ENCODE measurements at regions not wholly inside any gene's neighbourhood (a gene's known extent, or its start where the extent isn't known, plus 50 kb on each side); places are given as distances from the start of the nearest gene placed in this dataset.

DNA sequence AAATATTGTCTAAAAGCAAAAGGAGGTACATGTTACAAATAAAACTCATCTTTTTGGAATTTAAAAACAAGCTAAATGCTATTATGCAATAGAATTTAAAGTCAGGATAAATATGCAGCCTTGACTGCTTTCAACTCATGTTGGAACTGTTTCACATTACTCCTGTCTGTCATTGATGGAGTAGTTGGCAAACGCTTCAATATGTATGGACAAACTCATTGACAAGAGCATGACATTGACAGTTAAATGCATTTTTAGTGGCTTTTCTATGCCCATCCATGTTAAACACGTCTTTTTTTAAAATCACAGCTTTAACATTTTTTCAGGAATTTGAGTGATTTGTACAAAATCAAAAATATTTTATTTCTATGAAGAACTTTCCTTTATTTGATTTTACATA, 1560.5 kb downstream of the KCNT2 start:
- no peak for TF ChIP-seq EZH2phosphoT487 (IDR thresholded peaks at IDR 0.05; ENCODE audit: borderline replicate concordance, low read length)
- no peak for TF ChIP-seq CTCF (IDR thresholded peaks at IDR 0.05; ENCODE audit: low read depth, low read length, poor library complexity, severe bottlenecking)
- no peaks in the 10 kb centered on the region for H3K36me3 ChIP-seq (ENCODE audit: control insufficient read depth, low read length)
- no peaks in the 10 kb centered on the region for H3K79me2 ChIP-seq (ENCODE audit: control insufficient read depth, low read length)
- H3F3A ChIP-seq (ENCODE audit: control insufficient read depth, insufficient read depth), result no peaks in the 10 kb centered on the region
- H3K4me1 ChIP-seq (ENCODE audit: control insufficient read depth, low read length), result no peaks in the 10 kb centered on the region
- no peak overlapping the region for H3K4me3 ChIP-seq (ENCODE audit: low read length)
- no peaks in the 10 kb centered on the region for H4K20me1 ChIP-seq (ENCODE audit: control insufficient read depth, insufficient read depth, low read depth, low read length)
- no peak overlapping the region for H3K27ac ChIP-seq (ENCODE audit: low read depth, low read length)
- no peaks in the 10 kb centered on the region for H3K9me3 ChIP-seq (ENCODE audit: control insufficient read depth, insufficient read depth, low read length)
- H3K9me2 ChIP-seq (replicated peaks; ENCODE audit: control insufficient read depth, low read length), result no peaks in the 10 kb centered on the region
- H3K4me2 ChIP-seq (ENCODE audit: low read length), result no peak overlapping the region
- no peaks in the 10 kb centered on the region for H3K27me3 ChIP-seq (ENCODE audit: control insufficient read depth, low read length)

- no peak overlapping the region for H3K4me2 ChIP-seq (ENCODE audit: low read length)
- H3K27me3 ChIP-seq (ENCODE audit: control insufficient read depth, low read length), result no peaks in the 10 kb centered on the region
- no peaks in the 10 kb centered on the region for H3K79me2 ChIP-seq (ENCODE audit: control insufficient read depth, low read length)
- H3F3A ChIP-seq (ENCODE audit: control insufficient read depth, insufficient read depth), result no peaks in the 10 kb centered on the region
- no peaks in the 10 kb centered on the region for H3K4me1 ChIP-seq (ENCODE audit: control insufficient read depth, low read length)
- no peaks in the 10 kb centered on the region for H4K20me1 ChIP-seq (ENCODE audit: control insufficient read depth, insufficient read depth, low read depth, low read length)
- no peak overlapping the region for H3K27ac ChIP-seq (ENCODE audit: low read depth, low read length)
- no peaks in the 10 kb centered on the region for H3K36me3 ChIP-seq (ENCODE audit: control insufficient read depth, low read length)
- TF ChIP-seq EZH2phosphoT487 (IDR thresholded peaks at IDR 0.05; ENCODE audit: borderline replicate concordance, low read length) (no peak), CTCF (IDR thresholded peaks at IDR 0.05; ENCODE audit: low read depth, low read length, poor library complexity, severe bottlenecking) (no peak)
- no peaks in the 10 kb centered on the region for H3K9me3 ChIP-seq (ENCODE audit: control insufficient read depth, insufficient read depth, low read length)
- H3K4me3 ChIP-seq (ENCODE audit: low read length), result no peak overlapping the region
- no peaks in the 10 kb centered on the region for H3K9me2 ChIP-seq (replicated peaks; ENCODE audit: control insufficient read depth, low read length)
Observed at GRCh38 chr1:195045072-195045471, 1563.2 kb downstream of the KCNT2 start.

GRCh38 chr1:195030793-195031192, 1577.4 kb downstream of the KCNT2 start:
- Histone ChIP-seq H3K4me1 (ENCODE audit: control insufficient read depth, low read length) (no peaks in the 10 kb centered on the region), H3K79me2 (ENCODE audit: control insufficient read depth, low read length) (no peaks in the 10 kb centered on the region), H4K20me1 (ENCODE audit: control insufficient read depth, insufficient read depth, low read depth, low read length) (no peaks in the 10 kb centered on the region)

More at GRCh38 chr1:195030793-195031192, 1577.4 kb downstream of the KCNT2 start:
- Histone ChIP-seq H3F3A (ENCODE audit: control insufficient read depth, insufficient read depth) (no peaks in the 10 kb centered on the region), H3K4me2 (ENCODE audit: low read length) (no peak overlapping the region), H3K27me3 (ENCODE audit: control insufficient read depth, low read length) (no peaks in the 10 kb centered on the region), H3K27ac (ENCODE audit: low read depth, low read length) (no peak overlapping the region), H3K9me2 (replicated peaks; ENCODE audit: control insufficient read depth, low read length) (no peaks in the 10 kb centered on the region), H3K9me3 (ENCODE audit: control insufficient read depth, insufficient read depth, low read length) (peaks cover 13% of the 10 kb centered on the region), H3K4me3 (ENCODE audit: low read length) (no peak overlapping the region), H3K36me3 (ENCODE audit: control insufficient read depth, low read length) (no peaks in the 10 kb centered on the region)
- TF ChIP-seq EZH2phosphoT487 (IDR thresholded peaks at IDR 0.05; ENCODE audit: borderline replicate concordance, low read length) (no peak), CTCF (IDR thresholded peaks at IDR 0.05; ENCODE audit: low read depth, low read length, poor library complexity, severe bottlenecking) (no peak)
